ENCODE measurements at regions not wholly inside any gene's neighbourhood (a gene's known extent, or its start where the extent isn't known, plus 50 kb on each side); places are given as distances from the start of the nearest gene placed in this dataset.
A peak's percentile ranks its signal among the peaks of the same experiment; 100 is the strongest.
"Not testable (repeated sequence)": the region's sequence is repeated elsewhere in the genome, so short reads cannot be mapped to it uniquely, and the experiment has no call there.

GRCh38 chr9:85871008-85871407 is 69.9 kb upstream of the NAA35 start:
- no peak overlapping the region for H3K4me3 ChIP-seq
- H3K4me1 ChIP-seq = peaks cover 0 to 8% (median 0%) of the 10 kb centered on the region in 3 donors
- H3K27ac ChIP-seq = no peak overlapping the region
- H3K9me3 ChIP-seq = no peaks in the 10 kb centered on the region
- no peaks in the 10 kb centered on the region for H3K27me3 ChIP-seq
- no peaks in the 10 kb centered on the region for H3K36me3 ChIP-seq
- WGBS, 2 donors (ENCODE audit: low coverage in 1 of 2) = 84 to 100% methylated on average over 1 to 2 of the region's 2 CpGs
- TF ChIP-seq EP300 (IDR thresholded peaks at IDR 0.05) (no peak), POLR2AphosphoS5 (IDR thresholded peaks at IDR 0.05) (no peak), POLR2A (IDR thresholded peaks at IDR 0.05) (no peak), CTCF (IDR thresholded peaks at IDR 0.05) (no peak)
- ATAC-seq = no peak

- H3K4me1 ChIP-seq = peaks cover 0 to 15% (median 0%) of the 10 kb centered on the region in 3 donors
- not testable (repeated sequence) for H3K27me3 ChIP-seq, H3K4me3 ChIP-seq, H3K9me3 ChIP-seq, ATAC-seq, H3K36me3 ChIP-seq, H3K27ac ChIP-seq
- WGBS, 2 donors (ENCODE audit: low coverage in 1 of 2) = 69 to 79% methylated on average over 5 of the region's 5 CpGs
Observed at GRCh38 chr9:85871683-85872082, 69.3 kb upstream of the NAA35 start.

GRCh38 chr9:85872463-85872862 is 68.5 kb upstream of the NAA35 start:
- ATAC-seq = no peak
- Histone ChIP-seq H3K27me3 (no peaks in the 10 kb centered on the region), H3K4me1 (peaks cover 0 to 23% (median 0%) of the 10 kb centered on the region in 3 donors), H3K9me3 (no peaks in the 10 kb centered on the region), H3K36me3 (no peaks in the 10 kb centered on the region), H3K4me3 (no peak overlapping the region), H3K27ac (no peak overlapping the region)
- no peak for TF ChIP-seq POLR2AphosphoS5 (IDR thresholded peaks at IDR 0.05)
- no peak for TF ChIP-seq EP300 (IDR thresholded peaks at IDR 0.05)
- no peak for TF ChIP-seq CTCF (IDR thresholded peaks at IDR 0.05)
- no peak for TF ChIP-seq POLR2A (IDR thresholded peaks at IDR 0.05)
- 87 to 98% methylated on average over 5 to 6 of the region's 6 CpGs for WGBS, 2 donors (ENCODE audit: low coverage in 1 of 2)

GRCh38 chr9:85876628-85877027 is 64.3 kb upstream of the NAA35 start:
- Histone ChIP-seq H3K4me3 (no peak overlapping the region), H3K36me3 (peaks cover 0 to 5% of the 10 kb centered on the region in 2 donors), H3K9me3 (no peaks in the 10 kb centered on the region), H3K27me3 (no peaks in the 10 kb centered on the region), H3K27ac (peak overlapping the region in 3 of 4 donors; percentile 35 to 64 (median 40)), H3K4me1 (peaks cover 0 to 26% (median 0%) of the 10 kb centered on the region in 3 donors)
- TF ChIP-seq POLR2A (IDR thresholded peaks at IDR 0.05) = no peak
- peak; percentile 17 for TF ChIP-seq POLR2AphosphoS5 (IDR thresholded peaks at IDR 0.05)
- ATAC-seq = no peak

GRCh38 chr9:85878872-85879597 is 61.9 kb upstream of the NAA35 start:
- ATAC-seq, H3K27me3 ChIP-seq, H3K27ac ChIP-seq, H3K9me3 ChIP-seq, H3K4me3 ChIP-seq: not testable (repeated sequence)
- 74 to 83% methylated on average over 3 to 5 of the region's 5 CpGs for WGBS, 2 donors (ENCODE audit: low coverage in 1 of 2)
- peaks cover 0 to 26% (median 0%) of the 10 kb centered on the region in 3 donors for H3K4me1 ChIP-seq
- H3K36me3 ChIP-seq = peaks cover 0 to 28% of the 10 kb centered on the region in 2 donors

GRCh38 chr9:85880507-85880906 is 60.4 kb upstream of the NAA35 start:
- H3K4me3 ChIP-seq, H3K9me3 ChIP-seq, ATAC-seq, H3K27me3 ChIP-seq, H3K27ac ChIP-seq: not testable (repeated sequence)
- peaks cover 0 to 35% of the 10 kb centered on the region in 2 donors for H3K36me3 ChIP-seq
- peaks cover 0 to 23% (median 0%) of the 10 kb centered on the region in 3 donors for H3K4me1 ChIP-seq
- WGBS, 2 donors (ENCODE audit: low coverage in 1 of 2) = 68 to 100% methylated on average over 1 to 3 of the region's 3 CpGs

- H3K4me1 ChIP-seq = no peaks in the 10 kb centered on the region
- no peak for ATAC-seq
- 89 to 94% methylated on average over 3 to 8 of the region's 8 CpGs for WGBS, 2 donors (ENCODE audit: low coverage in 1 of 2)
- H3K36me3 ChIP-seq = peaks cover 0 to 35% of the 10 kb centered on the region in 2 donors
- H3K4me3 ChIP-seq = no peak overlapping the region
- no peak for TF ChIP-seq EP300 (IDR thresholded peaks at IDR 0.05)
- no peak for TF ChIP-seq POLR2AphosphoS5 (IDR thresholded peaks at IDR 0.05)
- TF ChIP-seq POLR2A (IDR thresholded peaks at IDR 0.05) = no peak
- TF ChIP-seq CTCF (IDR thresholded peaks at IDR 0.05) = no peak
- no peak overlapping the region for H3K27ac ChIP-seq
- H3K27me3 ChIP-seq = no peaks in the 10 kb centered on the region
- H3K9me3 ChIP-seq = no peaks in the 10 kb centered on the region
Observed at GRCh38 chr9:85884256-85884655, 56.7 kb upstream of the NAA35 start.
